GM10266 (cell line): ENCODE measurements at regions not wholly inside any gene's neighbourhood (a gene's known extent, or its start where the extent isn't known, plus 50 kb on each side); places are given as distances from the start of the nearest gene placed in this dataset.

Experiments
- DNase-seq: peaks from one replicate; pipeline ENCODE4 v3.0.0; 2012; ENCODE audit errors: extremely low spot score
- CTCF ChIP-seq: IDR thresholded peaks from 2 replicates; pipeline ENCODE4 v1.5.1; 2012; ENCODE audit warnings: mild to moderate bottlenecking, low read depth; ENCODE audit not compliant: control insufficient read depth, insufficient read depth; ENCODE audit errors: missing control alignments

- no peak for TF ChIP-seq CTCF
- no peak for DNase-seq
Measured at GRCh38 chr18:78788161-78788560, 191.5 kb upstream of the SALL3 start.

GRCh38 chr18:78789850-78790249 lies 189.8 kb upstream of the SALL3 start:
- DNase-seq, result no peak
- TF ChIP-seq CTCF, result no peak

- no peak for TF ChIP-seq CTCF
- no peak for DNase-seq
Measured at GRCh38 chr18:78790511-78790910, 189.1 kb upstream of the SALL3 start.

- no peak for DNase-seq
- no peak for TF ChIP-seq CTCF
Measured at GRCh38 chr18:78790960-78791359, 188.7 kb upstream of the SALL3 start.

- no peak for DNase-seq
- no peak for TF ChIP-seq CTCF
Measured at GRCh38 chr18:78792094-78792493, 187.5 kb upstream of the SALL3 start.

GRCh38 chr18:78792736-78793135 lies 186.9 kb upstream of the SALL3 start:
- DNase-seq, result no peak
- no peak for TF ChIP-seq CTCF

GRCh38 chr18:78793313-78794070 lies 186.1 kb upstream of the SALL3 start:
- DNase-seq, result no peak
- no peak for TF ChIP-seq CTCF
